ENCODE measurements at regions not wholly inside any gene's neighbourhood (a gene's known extent, or its start where the extent isn't known, plus 50 kb on each side); places are given as distances from the start of the nearest gene placed in this dataset.

DNA sequence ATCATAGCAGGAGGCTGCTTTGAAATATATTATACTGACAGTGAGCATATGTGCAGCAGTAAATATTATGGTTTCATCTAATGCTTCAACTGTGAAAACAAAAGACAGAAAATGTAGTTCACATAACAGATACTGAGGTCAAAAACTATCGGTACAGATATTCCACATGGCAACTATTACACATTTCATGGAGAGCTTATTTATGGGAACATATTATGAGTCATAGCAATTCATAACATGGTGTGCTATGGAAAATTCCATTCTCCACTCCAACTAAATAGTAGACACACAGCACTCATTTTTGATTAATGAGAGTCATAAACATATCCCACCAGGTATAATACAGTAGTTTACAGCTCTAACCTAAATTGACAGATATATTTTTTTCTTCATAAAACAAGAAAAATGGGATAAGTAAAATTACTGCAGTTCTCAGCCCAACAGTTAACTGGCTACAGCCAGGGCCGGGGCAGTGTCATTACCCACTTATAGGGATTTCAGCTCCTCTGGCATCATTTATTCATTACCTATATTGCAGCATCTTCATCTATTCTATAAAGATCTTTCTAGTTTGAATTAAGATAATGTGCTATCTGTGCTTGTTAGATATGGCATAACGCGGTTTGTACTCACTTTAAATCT is 475.6 kb upstream of the KLF6 start:
- DNase-seq (ENCODE audit: low spot score) = no peak
- TF ChIP-seq, protein P1, sequence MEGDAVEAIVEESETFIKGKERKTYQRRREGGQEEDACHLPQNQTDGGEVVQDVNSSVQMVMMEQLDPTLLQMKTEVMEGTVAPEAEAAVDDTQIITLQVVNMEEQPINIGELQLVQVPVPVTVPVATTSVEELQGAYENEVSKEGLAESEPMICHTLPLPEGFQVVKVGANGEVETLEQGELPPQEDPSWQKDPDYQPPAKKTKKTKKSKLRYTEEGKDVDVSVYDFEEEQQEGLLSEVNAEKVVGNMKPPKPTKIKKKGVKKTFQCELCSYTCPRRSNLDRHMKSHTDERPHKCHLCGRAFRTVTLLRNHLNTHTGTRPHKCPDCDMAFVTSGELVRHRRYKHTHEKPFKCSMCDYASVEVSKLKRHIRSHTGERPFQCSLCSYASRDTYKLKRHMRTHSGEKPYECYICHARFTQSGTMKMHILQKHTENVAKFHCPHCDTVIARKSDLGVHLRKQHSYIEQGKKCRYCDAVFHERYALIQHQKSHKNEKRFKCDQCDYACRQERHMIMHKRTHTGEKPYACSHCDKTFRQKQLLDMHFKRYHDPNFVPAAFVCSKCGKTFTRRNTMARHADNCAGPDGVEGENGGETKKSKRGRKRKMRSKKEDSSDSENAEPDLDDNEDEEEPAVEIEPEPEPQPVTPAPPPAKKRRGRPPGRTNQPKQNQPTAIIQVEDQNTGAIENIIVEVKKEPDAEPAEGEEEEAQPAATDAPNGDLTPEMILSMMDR (IDR thresholded peaks at IDR 0.05; ENCODE audit: extremely low read depth, missing control alignments) = no peak

DNA sequence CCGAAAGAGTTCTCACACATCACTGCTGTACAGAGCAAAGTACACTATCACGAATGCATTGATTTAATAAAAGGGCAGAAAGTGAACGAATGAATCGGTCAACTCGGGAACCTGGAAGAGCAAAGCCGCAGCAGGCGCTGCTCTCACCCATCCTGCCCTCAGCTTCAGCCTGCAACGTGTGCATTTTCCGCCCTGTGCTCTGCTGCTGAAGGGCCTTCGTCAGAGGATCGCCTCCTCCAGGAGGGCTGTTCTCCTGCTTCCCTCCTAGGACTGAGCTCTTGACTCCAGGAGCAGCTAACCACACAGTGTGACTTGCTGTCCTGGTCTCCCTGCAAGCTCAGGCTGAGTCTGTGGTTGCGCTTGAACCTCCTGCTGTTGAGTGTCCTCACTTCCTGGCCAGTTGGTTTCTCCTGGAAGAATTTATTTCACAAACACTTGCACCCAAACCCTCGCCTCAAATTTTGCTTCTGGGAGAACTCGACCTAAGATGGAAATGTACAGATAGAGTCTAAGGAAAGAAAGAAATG is 473.0 kb upstream of the KLF6 start:
- TF ChIP-seq, protein P1 (IDR thresholded peaks at IDR 0.05; ENCODE audit: extremely low read depth, missing control alignments) = no peak
- no peak for DNase-seq (ENCODE audit: low spot score)

DNA sequence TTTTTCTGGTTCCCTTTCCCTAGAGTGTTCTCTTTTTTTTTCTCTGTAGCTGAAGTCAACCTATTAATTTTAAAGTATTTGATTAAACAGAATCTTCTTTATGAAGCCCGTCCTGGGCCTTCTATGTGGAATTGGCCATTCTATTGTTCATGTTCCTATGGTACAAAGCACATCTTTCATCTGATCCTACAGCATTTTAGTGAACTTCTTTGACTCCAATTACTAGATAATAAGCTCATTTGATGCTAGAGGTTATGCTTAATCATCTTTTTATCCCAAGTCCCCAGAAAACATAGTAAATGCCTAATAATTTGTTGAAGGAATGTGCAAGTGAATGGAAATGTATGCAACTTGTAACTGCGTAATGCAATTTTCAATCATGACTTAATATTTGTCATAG is 472.0 kb upstream of the KLF6 start:
- TF ChIP-seq, protein P1 (IDR thresholded peaks at IDR 0.05; ENCODE audit: extremely low read depth, missing control alignments) = no peak
- DNase-seq (ENCODE audit: low spot score) = no peak

DNA sequence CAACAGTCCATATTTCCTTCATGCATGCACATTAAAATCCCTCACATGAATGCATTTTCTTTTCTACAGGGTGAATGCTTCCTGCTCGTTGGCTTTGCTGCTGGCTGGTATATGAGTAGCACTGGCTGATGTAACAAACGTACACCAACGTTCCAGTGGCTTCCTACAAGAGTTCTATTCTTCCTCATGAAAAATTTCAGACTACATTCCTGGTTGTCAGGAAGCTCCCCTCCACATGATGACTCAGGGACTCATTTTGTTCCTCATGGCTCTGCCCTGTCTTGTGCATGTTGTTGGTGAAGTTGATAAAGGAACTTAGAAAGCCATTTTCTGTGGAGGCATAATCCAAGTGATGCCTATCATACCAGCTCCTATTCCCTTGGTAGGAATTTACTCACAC is 470.7 kb upstream of the KLF6 start:
- TF ChIP-seq, protein P1 (IDR thresholded peaks at IDR 0.05; ENCODE audit: extremely low read depth, missing control alignments) = no peak
- no peak for DNase-seq (ENCODE audit: low spot score)

DNA sequence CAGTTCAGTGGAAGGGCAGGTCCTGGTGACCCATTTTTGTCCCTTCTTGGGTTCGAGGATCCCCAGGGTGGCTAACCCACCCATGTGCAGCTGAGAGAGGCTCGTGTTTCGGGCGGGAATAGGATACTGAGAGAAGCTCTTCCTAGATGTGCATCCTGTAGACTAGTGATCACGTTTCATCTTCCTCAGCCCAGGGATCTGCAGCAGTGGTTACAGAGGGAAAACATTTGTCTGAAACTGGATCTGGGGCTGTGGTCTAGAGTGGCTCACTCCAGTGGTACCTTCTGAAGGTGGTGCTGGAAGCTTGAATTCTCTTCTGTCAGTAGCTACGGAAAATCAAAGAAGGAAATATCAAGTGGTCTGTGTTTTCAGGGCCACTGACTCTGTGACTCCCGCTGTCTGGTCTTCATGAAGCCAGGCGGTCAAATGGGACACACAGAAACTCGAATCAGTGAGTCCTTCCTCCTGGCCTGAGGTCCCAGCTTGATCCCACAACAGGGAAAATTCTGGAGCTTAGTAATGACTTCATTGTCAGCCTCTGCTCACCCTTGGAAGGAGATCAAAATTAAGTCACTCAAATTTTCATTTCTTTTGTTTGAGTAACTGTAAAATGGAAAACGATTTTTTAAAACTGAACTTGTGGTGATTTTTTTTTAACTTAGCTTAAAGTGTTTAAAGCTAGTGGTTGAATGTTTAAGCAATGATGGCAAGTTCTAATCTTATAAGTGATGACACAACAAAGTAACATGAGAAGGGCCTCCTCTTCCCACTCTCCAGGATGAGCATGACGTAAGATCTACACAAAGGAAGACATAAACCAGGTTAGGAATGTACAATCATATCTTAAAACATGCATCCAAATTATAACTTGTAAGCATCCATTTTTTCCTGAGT is 469.3 kb upstream of the KLF6 start:
- no peak for DNase-seq (ENCODE audit: low spot score)
- TF ChIP-seq, protein P1 (IDR thresholded peaks at IDR 0.05; ENCODE audit: extremely low read depth, missing control alignments) = no peak

DNA sequence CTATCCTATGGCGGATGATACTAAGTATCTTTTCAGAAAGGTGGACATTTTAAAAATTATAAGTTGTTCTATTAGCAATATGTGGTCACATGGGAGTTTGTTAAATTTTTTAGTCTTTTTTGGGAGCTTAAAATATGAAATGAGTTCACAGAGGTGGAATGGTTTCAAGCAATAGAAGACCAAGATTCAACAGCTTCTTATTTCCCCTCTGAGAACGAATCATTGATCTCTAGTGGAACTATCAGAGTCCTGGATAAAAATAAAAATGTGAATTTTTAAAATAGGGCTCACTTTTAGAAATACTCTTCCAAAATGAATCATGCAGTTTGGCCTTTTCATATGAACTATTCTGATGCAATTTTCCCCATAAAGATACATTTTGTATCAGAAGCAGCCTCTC is 467.7 kb upstream of the KLF6 start:
- DNase-seq (ENCODE audit: low spot score) = no peak
- TF ChIP-seq, protein P1 (IDR thresholded peaks at IDR 0.05; ENCODE audit: extremely low read depth, missing control alignments) = no peak

DNA sequence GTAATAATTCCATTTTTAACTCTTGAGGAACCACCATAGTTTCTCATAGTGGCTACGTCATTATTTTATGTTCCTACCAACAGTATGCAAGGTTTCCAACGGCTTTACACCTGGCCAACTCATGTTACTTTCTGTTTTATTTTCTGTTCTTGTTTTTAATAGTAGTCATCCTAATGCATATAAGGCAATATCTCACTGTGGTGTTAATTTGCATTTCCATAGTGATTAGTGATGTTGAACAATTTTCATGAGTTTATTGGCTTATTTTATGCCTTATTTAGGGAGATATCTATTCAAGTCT is 465.5 kb upstream of the KLF6 start:
- DNase-seq (ENCODE audit: low spot score) = no peak
- TF ChIP-seq, protein P1 (IDR thresholded peaks at IDR 0.05; ENCODE audit: extremely low read depth, missing control alignments) = no peak

Data from GM20000 (cell line).